ENCODE measurements at regions not wholly inside any gene's neighbourhood (a gene's known extent, or its start where the extent isn't known, plus 50 kb on each side); places are given as distances from the start of the nearest gene placed in this dataset.

GRCh38 chr12:75887979-75888378, 143.6 kb downstream of the PHLDA1 start:
- no peak overlapping the region for H3K27ac ChIP-seq (ENCODE audit: low read length)
- TF ChIP-seq CTCF (IDR thresholded peaks at IDR 0.05; ENCODE audit: low read depth, low read length) (no peak), EZH2phosphoT487 (IDR thresholded peaks at IDR 0.05; ENCODE audit: low read depth) (no peak)
- H3K4me1 ChIP-seq (ENCODE audit: low read length) = no peaks in the 10 kb centered on the region
- no peak overlapping the region for H3K4me3 ChIP-seq (ENCODE audit: low read length)
- H3K36me3 ChIP-seq (replicated peaks; ENCODE audit: low read depth, low read length) = no peaks in the 10 kb centered on the region
- no peaks in the 10 kb centered on the region for H3K79me2 ChIP-seq (ENCODE audit: low read length)
- H2AFZ ChIP-seq (ENCODE audit: low read depth, low read length) = no peak overlapping the region
- no peak overlapping the region for H3K4me2 ChIP-seq (ENCODE audit: low read length)
- peaks cover 8% of the 10 kb centered on the region; the same call in 1 of the 2 replicates for H3K27me3 ChIP-seq (ENCODE audit: low read depth, low read length)
- H3K9me3 ChIP-seq (ENCODE audit: insufficient read depth, low read length) = no peaks in the 10 kb centered on the region
- no peak overlapping the region for H3K9ac ChIP-seq (ENCODE audit: low read length)
- no peaks in the 10 kb centered on the region for H4K20me1 ChIP-seq (ENCODE audit: insufficient read depth, low read length)

- TF ChIP-seq CTCF (IDR thresholded peaks at IDR 0.05; ENCODE audit: low read depth, low read length) (no peak), EZH2phosphoT487 (IDR thresholded peaks at IDR 0.05; ENCODE audit: low read depth) (no peak)
- Histone ChIP-seq H3K79me2 (ENCODE audit: low read length) (no peaks in the 10 kb centered on the region), H4K20me1 (ENCODE audit: insufficient read depth, low read length) (no peaks in the 10 kb centered on the region), H3K4me3 (ENCODE audit: low read length) (no peak overlapping the region), H3K9me3 (ENCODE audit: insufficient read depth, low read length) (no peaks in the 10 kb centered on the region), H3K36me3 (replicated peaks; ENCODE audit: low read depth, low read length) (no peaks in the 10 kb centered on the region), H3K4me1 (ENCODE audit: low read length) (no peaks in the 10 kb centered on the region), H3K27me3 (ENCODE audit: low read depth, low read length) (peaks cover 25% of the 10 kb centered on the region), H3K27ac (ENCODE audit: low read length) (no peak overlapping the region), H2AFZ (ENCODE audit: low read depth, low read length) (no peak overlapping the region), H3K9ac (ENCODE audit: low read length) (no peak overlapping the region), H3K4me2 (ENCODE audit: low read length) (no peak overlapping the region)
These were observed 147.1 kb downstream of the PHLDA1 start for GRCh38 chr12:75884465-75884985.

GRCh38 chr12:75883241-75883640, 148.3 kb downstream of the PHLDA1 start:
- TF ChIP-seq CTCF (IDR thresholded peaks at IDR 0.05; ENCODE audit: low read depth, low read length) (no peak), EZH2phosphoT487 (IDR thresholded peaks at IDR 0.05; ENCODE audit: low read depth) (no peak)
- Histone ChIP-seq H3K9me3 (ENCODE audit: insufficient read depth, low read length) (no peaks in the 10 kb centered on the region), H3K36me3 (replicated peaks; ENCODE audit: low read depth, low read length) (no peaks in the 10 kb centered on the region), H3K27me3 (ENCODE audit: low read depth, low read length) (peaks cover 31% of the 10 kb centered on the region), H3K4me1 (ENCODE audit: low read length) (no peaks in the 10 kb centered on the region), H3K9ac (ENCODE audit: low read length) (no peak overlapping the region), H3K4me3 (ENCODE audit: low read length) (no peak overlapping the region), H3K27ac (ENCODE audit: low read length) (no peak overlapping the region), H3K79me2 (ENCODE audit: low read length) (no peaks in the 10 kb centered on the region), H4K20me1 (ENCODE audit: insufficient read depth, low read length) (no peaks in the 10 kb centered on the region), H2AFZ (ENCODE audit: low read depth, low read length) (no peak overlapping the region), H3K4me2 (ENCODE audit: low read length) (no peak overlapping the region)

GRCh38 chr12:75882421-75882820, 149.2 kb downstream of the PHLDA1 start:
- H3K4me2 ChIP-seq (ENCODE audit: low read length) = no peak overlapping the region
- no peaks in the 10 kb centered on the region for H3K4me1 ChIP-seq (ENCODE audit: low read length)
- no peak overlapping the region for H2AFZ ChIP-seq (ENCODE audit: low read depth, low read length)
- no peaks in the 10 kb centered on the region for H3K36me3 ChIP-seq (replicated peaks; ENCODE audit: low read depth, low read length)
- peaks cover 34% of the 10 kb centered on the region for H3K27me3 ChIP-seq (ENCODE audit: low read depth, low read length)
- no peaks in the 10 kb centered on the region for H4K20me1 ChIP-seq (ENCODE audit: insufficient read depth, low read length)
- H3K9me3 ChIP-seq (ENCODE audit: insufficient read depth, low read length) = no peaks in the 10 kb centered on the region
- no peak overlapping the region for H3K4me3 ChIP-seq (ENCODE audit: low read length)
- H3K9ac ChIP-seq (ENCODE audit: low read length) = no peak overlapping the region
- H3K79me2 ChIP-seq (ENCODE audit: low read length) = no peaks in the 10 kb centered on the region
- no peak overlapping the region for H3K27ac ChIP-seq (ENCODE audit: low read length)
- TF ChIP-seq EZH2phosphoT487 (IDR thresholded peaks at IDR 0.05; ENCODE audit: low read depth) (no peak), CTCF (IDR thresholded peaks at IDR 0.05; ENCODE audit: low read depth, low read length) (no peak)
